ENCODE measurements at regions not wholly inside any gene's neighbourhood (a gene's known extent, or its start where the extent isn't known, plus 50 kb on each side); places are given as distances from the start of the nearest gene placed in this dataset.

DNA sequence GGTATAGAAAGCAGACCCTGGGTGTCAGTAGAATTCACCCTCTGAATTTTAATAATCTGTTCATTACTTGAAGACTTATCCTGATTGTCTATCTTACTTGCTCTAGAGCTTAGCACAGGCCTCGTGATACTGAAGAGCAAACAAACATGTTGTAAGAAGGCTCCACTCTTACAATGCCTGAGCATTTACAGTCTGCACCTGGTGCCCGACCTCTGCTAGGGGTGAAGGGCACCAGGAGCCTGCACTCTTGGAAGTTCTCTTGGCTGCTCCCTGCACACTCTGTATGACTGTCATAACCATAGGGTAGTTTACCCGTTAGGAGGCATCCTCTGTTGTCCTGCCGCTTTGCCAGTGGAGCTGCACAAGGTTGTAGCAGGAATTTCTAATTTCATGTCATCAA lies 91.3 kb upstream of the NPY start:
- TF ChIP-seq CEBPB (IDR thresholded peaks at IDR 0.05; ENCODE audit: low read depth, low read length) = no peak
- TF ChIP-seq, protein P1, sequence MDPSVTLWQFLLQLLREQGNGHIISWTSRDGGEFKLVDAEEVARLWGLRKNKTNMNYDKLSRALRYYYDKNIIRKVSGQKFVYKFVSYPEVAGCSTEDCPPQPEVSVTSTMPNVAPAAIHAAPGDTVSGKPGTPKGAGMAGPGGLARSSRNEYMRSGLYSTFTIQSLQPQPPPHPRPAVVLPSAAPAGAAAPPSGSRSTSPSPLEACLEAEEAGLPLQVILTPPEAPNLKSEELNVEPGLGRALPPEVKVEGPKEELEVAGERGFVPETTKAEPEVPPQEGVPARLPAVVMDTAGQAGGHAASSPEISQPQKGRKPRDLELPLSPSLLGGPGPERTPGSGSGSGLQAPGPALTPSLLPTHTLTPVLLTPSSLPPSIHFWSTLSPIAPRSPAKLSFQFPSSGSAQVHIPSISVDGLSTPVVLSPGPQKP (IDR thresholded peaks at IDR 0.05; ENCODE audit: borderline replicate concordance, low read depth, low read length) = no peak
- no peak for TF ChIP-seq FOS (IDR thresholded peaks at IDR 0.05; ENCODE audit: low read depth, low read length)
- no peak for TF ChIP-seq SMC3 (IDR thresholded peaks at IDR 0.05; ENCODE audit: low read depth, low read length)
- no peak for TF ChIP-seq POLR2A (IDR thresholded peaks at IDR 0.05; ENCODE audit: low read depth, low read length)
- TF ChIP-seq MXI1 (IDR thresholded peaks at IDR 0.05; ENCODE audit: borderline replicate concordance, low read depth, low read length) = no peak
- TF ChIP-seq MAFK (IDR thresholded peaks at IDR 0.05; ENCODE audit: low read depth, low read length) = no peak
- no peak for TF ChIP-seq BHLHE40 (IDR thresholded peaks at IDR 0.05; ENCODE audit: low read depth, low read length)
- no peak for TF ChIP-seq CHD1 (IDR thresholded peaks at IDR 0.05; ENCODE audit: low read depth, low read length)
- TF ChIP-seq, protein P2, sequence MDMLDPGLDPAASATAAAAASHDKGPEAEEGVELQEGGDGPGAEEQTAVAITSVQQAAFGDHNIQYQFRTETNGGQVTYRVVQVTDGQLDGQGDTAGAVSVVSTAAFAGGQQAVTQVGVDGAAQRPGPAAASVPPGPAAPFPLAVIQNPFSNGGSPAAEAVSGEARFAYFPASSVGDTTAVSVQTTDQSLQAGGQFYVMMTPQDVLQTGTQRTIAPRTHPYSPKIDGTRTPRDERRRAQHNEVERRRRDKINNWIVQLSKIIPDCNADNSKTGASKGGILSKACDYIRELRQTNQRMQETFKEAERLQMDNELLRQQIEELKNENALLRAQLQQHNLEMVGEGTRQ (IDR thresholded peaks at IDR 0.05; ENCODE audit: low read depth, low read length) = no peak
- Histone ChIP-seq H3K36me3 (ENCODE audit: control insufficient read depth, insufficient read depth, low read length) (no peaks in the 10 kb centered on the region), H3K9me3 (ENCODE audit: control insufficient read depth, insufficient read depth, low read length) (no peaks in the 10 kb centered on the region), H3K4me1 (ENCODE audit: control insufficient read depth, insufficient read depth, low read length) (no peaks in the 10 kb centered on the region), H2AFZ (replicated peaks; ENCODE audit: low read length, poor library complexity) (no peak overlapping the region), H2BK15ac (ENCODE audit: low read depth, low read length) (no peak overlapping the region), H2AK9ac (replicated peaks; ENCODE audit: low read depth, low read length, poor library complexity) (no peak overlapping the region), H3K56ac (ENCODE audit: extremely low read depth, insufficient read depth, low read length) (no peak overlapping the region), H3K4me3 (ENCODE audit: insufficient read depth, low read depth, low read length) (no peak overlapping the region), H4K8ac (ENCODE audit: low read depth in 2 of 2, low read length in 2 of 2) (no peak overlapping the region), H3K27ac (ENCODE audit: insufficient read depth, low read length) (no peak overlapping the region), H3K9me1 (ENCODE audit: insufficient read depth, low read length) (no peaks in the 10 kb centered on the region), H3K27me3 (ENCODE audit: control insufficient read depth, insufficient read depth, low read length) (no peaks in the 10 kb centered on the region), H4K91ac (ENCODE audit: insufficient read depth, low read depth, low read length) (no peak overlapping the region), H2AK5ac (ENCODE audit: low read depth, low read length) (no peak overlapping the region), H4K20me1 (ENCODE audit: insufficient read depth, low read length) (no peaks in the 10 kb centered on the region), H3K79me1 (ENCODE audit: low read depth in 1 of 2, low read length in 2 of 2) (no peaks in the 10 kb centered on the region), H3K4ac (ENCODE audit: low read depth, low read length) (no peak overlapping the region), H3K9ac (ENCODE audit: low read depth, low read length) (no peak overlapping the region), H2BK20ac (ENCODE audit: low read depth, low read length) (no peak overlapping the region), H3K14ac (replicated peaks; ENCODE audit: low read depth, low read length) (no peak overlapping the region), H3K18ac (ENCODE audit: low read depth, low read length) (no peak overlapping the region), H3K4me2 (ENCODE audit: low read depth, low read length) (no peak overlapping the region), H3K23ac (ENCODE audit: low read depth, low read length) (no peak overlapping the region), H2BK120ac (ENCODE audit: low read depth, low read length) (no peak overlapping the region), H4K5ac (ENCODE audit: low read depth, low read length) (no peak overlapping the region), H2BK5ac (ENCODE audit: low read depth, low read length, poor library complexity, severe bottlenecking) (no peak overlapping the region)
- dilution Hi-C loops (cut with HindIII; ENCODE audit: low sequenced_read_pairs, unreplicated experiment) = no loop called here
- BruUV-seq (replicated peaks) = no TSS peak
- CTCF ChIA-PET = no interaction called here
- ATAC-seq (ENCODE audit: low read depth) = no peak
- 40% methylated on average over 1 of the region's 4 CpGs; no CpG with 5 or more reads in 1 of the 2 experiments for WGBS, 2 experiments (ENCODE audit: extremely low coverage in 2 of 2, insufficient read length in 1 of 2)
- POLR2A ChIA-PET (ENCODE audit: unreplicated experiment) = no interaction called here
- intact Hi-C loops (cut with micrococcal nuclease) = loop anchor here (10.0 kb wide), 1 partner anchor 58 kb away; no protein-coding TSS in a partner anchor
- in situ Hi-C loops (cut with MboI; ENCODE audit: low sequenced_read_pairs) = loop anchor here (10.0 kb wide), 1 partner anchor 418 kb away; no protein-coding TSS in a partner anchor
- no peak for DNase-seq

All from IMR-90 (cell line).